ENCODE measurements at regions not wholly inside any gene's neighbourhood (a gene's known extent, or its start where the extent isn't known, plus 50 kb on each side); places are given as distances from the start of the nearest gene placed in this dataset.
A peak's percentile ranks its signal among the peaks of the same experiment; 100 is the strongest.

DNA sequence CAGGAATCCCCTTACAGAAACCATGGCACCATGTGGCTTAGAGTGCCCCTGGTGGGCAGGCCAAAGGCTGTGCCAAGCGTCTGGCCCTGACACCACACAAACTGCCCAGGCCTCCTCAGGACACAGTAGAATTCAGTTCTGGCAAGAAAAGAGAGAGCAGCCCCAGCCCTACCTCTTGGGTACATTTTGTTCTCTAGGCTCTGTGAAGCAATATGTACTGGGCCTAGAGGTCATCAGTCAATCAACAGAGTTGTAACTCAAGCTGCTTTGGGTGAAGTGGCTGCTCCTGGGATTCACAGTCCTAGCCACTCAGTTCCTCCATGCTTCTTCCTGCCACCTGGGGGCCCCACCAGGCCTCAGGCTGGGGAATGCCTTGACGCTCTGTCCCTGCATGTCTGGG is 158.1 kb upstream of the MAMLD1 start:
- H3K4me2 ChIP-seq (ENCODE audit: insufficient read depth, insufficient read length, low read length) = no peak overlapping the region
- TF ChIP-seq, protein P1, sequence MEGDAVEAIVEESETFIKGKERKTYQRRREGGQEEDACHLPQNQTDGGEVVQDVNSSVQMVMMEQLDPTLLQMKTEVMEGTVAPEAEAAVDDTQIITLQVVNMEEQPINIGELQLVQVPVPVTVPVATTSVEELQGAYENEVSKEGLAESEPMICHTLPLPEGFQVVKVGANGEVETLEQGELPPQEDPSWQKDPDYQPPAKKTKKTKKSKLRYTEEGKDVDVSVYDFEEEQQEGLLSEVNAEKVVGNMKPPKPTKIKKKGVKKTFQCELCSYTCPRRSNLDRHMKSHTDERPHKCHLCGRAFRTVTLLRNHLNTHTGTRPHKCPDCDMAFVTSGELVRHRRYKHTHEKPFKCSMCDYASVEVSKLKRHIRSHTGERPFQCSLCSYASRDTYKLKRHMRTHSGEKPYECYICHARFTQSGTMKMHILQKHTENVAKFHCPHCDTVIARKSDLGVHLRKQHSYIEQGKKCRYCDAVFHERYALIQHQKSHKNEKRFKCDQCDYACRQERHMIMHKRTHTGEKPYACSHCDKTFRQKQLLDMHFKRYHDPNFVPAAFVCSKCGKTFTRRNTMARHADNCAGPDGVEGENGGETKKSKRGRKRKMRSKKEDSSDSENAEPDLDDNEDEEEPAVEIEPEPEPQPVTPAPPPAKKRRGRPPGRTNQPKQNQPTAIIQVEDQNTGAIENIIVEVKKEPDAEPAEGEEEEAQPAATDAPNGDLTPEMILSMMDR (conservative IDR thresholded peaks at IDR 0.05) = peak; percentile 19; the same call in 2 of the 3 replicates
- no peak overlapping the region for H4K8ac ChIP-seq (replicated peaks; ENCODE audit: insufficient read length, low read depth, low read length)
- no peak overlapping the region for H2AFZ ChIP-seq (ENCODE audit: low read length)
- no peak for DNase-seq
- H3K56ac ChIP-seq (ENCODE audit: insufficient read length, low read depth, low read length) = no peak overlapping the region
- no peaks in the 10 kb centered on the region for H3K79me1 ChIP-seq (ENCODE audit: insufficient read depth, low read depth, low read length, poor library complexity, severe bottlenecking)
- Mint-ChIP-seq H3K9me3 (peaks cover 54 to 58% of the 10 kb centered on the region in 2 experiments), H3K27ac (no peak overlapping the region), H3K36me3 (ENCODE audit: insufficient read depth in 1 of 3, low read depth in 3 of 3) (no peaks in the 10 kb centered on the region; a peak in 3 of 7 replicates), H3K27me3 (ENCODE audit: low read depth) (peaks cover 2% of the 10 kb centered on the region; the same call in 1 of the 2 replicates), H3K4me3 (no peak overlapping the region), H3K4me1 (no peaks in the 10 kb centered on the region)
- no peak overlapping the region for H2BK5ac ChIP-seq (ENCODE audit: insufficient read length, low read length)
- no peak overlapping the region for H2BK15ac ChIP-seq (ENCODE audit: low read depth, low read length)
- H4K91ac ChIP-seq (ENCODE audit: insufficient read length, low read depth, low read length) = no peak overlapping the region
- H4K20me1 ChIP-seq (ENCODE audit: control insufficient read depth, insufficient read depth, insufficient read length) = no peaks in the 10 kb centered on the region
- no peaks in the 10 kb centered on the region for H3K27me3 ChIP-seq (ENCODE audit: insufficient read depth, low read length)
- no peaks in the 10 kb centered on the region for H3K79me2 ChIP-seq (ENCODE audit: insufficient read depth, low read length)
- H3K18ac ChIP-seq (ENCODE audit: insufficient read length, low read depth, low read length) = no peak overlapping the region
- no peak overlapping the region for H2AK5ac ChIP-seq (ENCODE audit: insufficient read length, low read length)
- no peak overlapping the region for H3T11ph ChIP-seq (ENCODE audit: low read length)
- no peak overlapping the region for H3K14ac ChIP-seq (ENCODE audit: insufficient read depth, low read length)
- H3K27ac ChIP-seq (ENCODE audit: insufficient read length, low read depth, low read length) = no peak overlapping the region
- H3K4me1 ChIP-seq (ENCODE audit: insufficient read depth, low read length) = no peaks in the 10 kb centered on the region
- no peak overlapping the region for H2BK12ac ChIP-seq (ENCODE audit: insufficient read length, low read depth, low read length)
- no peak overlapping the region for H4K5ac ChIP-seq (ENCODE audit: insufficient read length, low read depth, low read length)
- no peak overlapping the region for H3K23ac ChIP-seq (ENCODE audit: insufficient read length, low read depth, low read length)
- WGBS (ENCODE audit: extremely low coverage, insufficient read length, low lambda C conversion rate) = no CpG with 5 or more reads among the region's 2 CpGs
- H3K4ac ChIP-seq (ENCODE audit: low read depth, low read length) = no peak overlapping the region
- no peak overlapping the region for H3K9ac ChIP-seq (ENCODE audit: extremely low read depth, insufficient read length, low read length)
- no peak overlapping the region for H2BK120ac ChIP-seq (ENCODE audit: low read depth, low read length, poor library complexity, severe bottlenecking)
- H2BK20ac ChIP-seq (ENCODE audit: low read depth, low read length, poor library complexity, severe bottlenecking) = no peak overlapping the region
- no peaks in the 10 kb centered on the region for H3K23me2 ChIP-seq (ENCODE audit: insufficient read length, low read depth, low read length, poor library complexity, severe bottlenecking)
- peaks cover 6% of the 10 kb centered on the region for H3K9me3 ChIP-seq (ENCODE audit: control insufficient read depth, low read depth, low read length)
